Endothelial cell of umbilical vein (primary cell): ENCODE measurements at regions not wholly inside any gene's neighbourhood (a gene's known extent, or its start where the extent isn't known, plus 50 kb on each side); places are given as distances from the start of the nearest gene placed in this dataset.

Experiments used
- BruUV-seq: library from RNA; stranded (reverse); fragments of 400-500 nt; replicated peaks from 2 replicates; lab custom pipeline; 2021; lab: Mats Ljungman, UMichigan
- CTCF ChIA-PET: fragments of 300-600, 350-600 bp; sonication (Branson Sonifier 250); formaldehyde crosslinking; loops from one replicate; lab custom pipeline; 2021; ENCODE audit warnings: antibody characterized with exemption, inconsistent platforms; lab: Charles Lee
- POLR2A ChIA-PET: fragments of 300-600, 350-600 bp; sonication (Branson Sonifier 250); formaldehyde crosslinking; loops from one replicate; lab custom pipeline; 2021; ENCODE audit warnings: antibody characterized with exemption, inconsistent platforms; lab: Charles Lee
- DNase-seq: peaks from one replicate; pipeline ENCODE4 v3.0.0-alpha.2; 2011; ENCODE audit warnings: low read depth, low spot score
- FAIRE-seq: peaks from 2 replicates; lab custom pipeline; 2011; peaks lifted over from hg19 to GRCh38; lab: Jason Lieb, UNC
- H2AFZ ChIP-seq: 2 replicates; pipeline ENCODE4 v1.6.0; 2012; ENCODE audit warnings: low read depth, low read length, control low read depth, inconsistent platforms
- H3K27ac ChIP-seq: 2 replicates; pipeline ENCODE4 v1.5.1; 2011; ENCODE audit warnings: low read depth, mild to moderate bottlenecking, control low read depth, low read length, moderate library complexity; ENCODE audit not compliant: insufficient read depth
- H3K27me3 ChIP-seq, 2 experiments: 2 replicates each; pipeline versions ENCODE4 v1.6.0 to v1.6.1; 2011; ENCODE audit warnings: low read length in 2 of 2, mixed read lengths in 1 of 2; ENCODE audit not compliant: control insufficient read depth in 2 of 2, insufficient read depth in 2 of 2
- H3K36me3 ChIP-seq, 2 experiments: 2 replicates in 1 of 2; 3 replicates in 1 of 2; pipeline ENCODE4 v1.5.1; 2011; ENCODE audit warnings: low read length in 2 of 2, mild to moderate bottlenecking in 1 of 2, moderate library complexity in 1 of 2; ENCODE audit not compliant: control insufficient read depth in 2 of 2, insufficient read depth in 2 of 2; ENCODE audit errors: extremely low read depth in 1 of 2
- H3K4me1 ChIP-seq: 3 replicates; pipeline ENCODE4 v1.5.1; 2011; ENCODE audit warnings: mild to moderate bottlenecking, low read length; ENCODE audit not compliant: control insufficient read depth, insufficient read depth; ENCODE audit errors: extremely low read depth
- H3K4me2 ChIP-seq: 2 replicates; pipeline ENCODE4 v1.6.1; 2011; ENCODE audit warnings: low read length, control low read depth, mixed read lengths; ENCODE audit not compliant: insufficient read depth
- H3K4me3 ChIP-seq, 3 experiments: fragments of 200-600 bp in 1 of 3; sonication (generic), shearing (Covaris generic) in 1 of 3; replicated peaks in 1 of 3; 2 replicates each; pipeline ENCODE4 v1.5.1; 2011 to 2016; ENCODE audit warnings: control low read depth in 3 of 3, low read length in 3 of 3, mild to moderate bottlenecking in 2 of 3, inconsistent platforms in 1 of 3, low read depth in 1 of 3, moderate library complexity in 1 of 3; ENCODE audit not compliant: insufficient read depth in 1 of 3
- H3K79me2 ChIP-seq: 2 replicates; pipeline ENCODE4 v1.6.0; 2012; ENCODE audit warnings: low read length, inconsistent platforms; ENCODE audit not compliant: control insufficient read depth, insufficient read depth
- H3K9ac ChIP-seq: replicated peaks from 2 replicates; pipeline ENCODE3; 2011; ENCODE audit warnings: low read length, control low read depth; ENCODE audit not compliant: insufficient read depth; ENCODE audit errors: extremely low read depth
- H3K9me1 ChIP-seq: replicated peaks from 3 replicates; pipeline ENCODE4 v1.6.0; 2011; ENCODE audit warnings: mild to moderate bottlenecking, low read length; ENCODE audit not compliant: control insufficient read depth, insufficient read depth; ENCODE audit errors: extremely low read depth
- H3K9me3 ChIP-seq: replicated peaks from 2 replicates; pipeline ENCODE4 v1.5.1; 2012; ENCODE audit warnings: low read length, inconsistent platforms; ENCODE audit not compliant: control insufficient read depth, insufficient read depth
- H4K20me1 ChIP-seq: replicated peaks from 2 replicates; pipeline ENCODE3; 2011; ENCODE audit warnings: mild to moderate bottlenecking, low read length; ENCODE audit not compliant: control insufficient read depth, insufficient read depth; ENCODE audit errors: extremely low read depth
- CTCF ChIP-seq, 2 donors: IDR thresholded peaks; 1 replicate in 1 of 2; 2 replicates in 1 of 2; pipeline ENCODE4 v1.5.1; 2011; ENCODE audit warnings: low read length in 2 of 2, mild to moderate bottlenecking in 2 of 2, moderate library complexity in 2 of 2, control low read depth in 1 of 2, inconsistent platforms in 1 of 2, low read depth in 1 of 2; ENCODE audit not compliant: insufficient read depth in 1 of 2; ENCODE audit errors: extremely low read depth in 1 of 2
- EZH2 ChIP-seq: IDR thresholded peaks from 2 replicates; pipeline ENCODE4 v1.6.1; 2012; ENCODE audit warnings: borderline replicate concordance, low read depth, mild to moderate bottlenecking, moderate library complexity, low read length, inconsistent platforms; ENCODE audit not compliant: severe bottlenecking
- FOS ChIP-seq: IDR thresholded peaks from 2 replicates; pipeline ENCODE4 v1.6.1; 2011; ENCODE audit warnings: mild to moderate bottlenecking, low read length, moderate library complexity, borderline replicate concordance; ENCODE audit not compliant: insufficient read depth
- GATA2 ChIP-seq: IDR thresholded peaks from 2 replicates; pipeline ENCODE4 v1.7.0; 2011; ENCODE audit warnings: low read depth, mild to moderate bottlenecking, moderate library complexity, mixed read lengths, low read length; ENCODE audit not compliant: insufficient read length, insufficient read depth
- JUN ChIP-seq: IDR thresholded peaks from 2 replicates; pipeline ENCODE4 v1.6.1; 2011; ENCODE audit warnings: borderline replicate concordance, low read depth; ENCODE audit not compliant: insufficient read length, insufficient read depth
- MYC ChIP-seq: IDR thresholded peaks from one replicate; pipeline ENCODE4 v1.6.1; 2011; ENCODE audit warnings: mild to moderate bottlenecking, low read depth, low read length
- POLR2A ChIP-seq: IDR thresholded peaks from 2 replicates; pipeline ENCODE4 v1.6.1; 2012; ENCODE audit warnings: low read depth, mild to moderate bottlenecking, control low read depth, low read length
- POLR2AphosphoS5 ChIP-seq: IDR thresholded peaks from 2 replicates; pipeline ENCODE4 v1.6.1; 2012; ENCODE audit warnings: low read depth, mild to moderate bottlenecking, control low read depth, low read length, moderate library complexity; ENCODE audit not compliant: insufficient read depth
- dilution Hi-C: fragments of 300-500 bp; cut with MboI; formaldehyde crosslinking; loops from one replicate; pipeline ENCODE4 v1.15.0; 2019; ENCODE audit warnings: low sequenced_read_pairs; ENCODE audit not compliant: extremely low pct_ligation_motif_present
- intact Hi-C: fragments of 100-400 bp; cut with micrococcal nuclease; formaldehyde crosslinking; loops from one replicate; pipeline ENCODE4 v1.10.0; 2022
- TF ChIP-seq, protein P1 (sequence below): IDR thresholded peaks from 2 replicates; pipeline ENCODE4 v1.6.1; 2011; ENCODE audit not compliant: insufficient read depth, insufficient read length

DNA sequence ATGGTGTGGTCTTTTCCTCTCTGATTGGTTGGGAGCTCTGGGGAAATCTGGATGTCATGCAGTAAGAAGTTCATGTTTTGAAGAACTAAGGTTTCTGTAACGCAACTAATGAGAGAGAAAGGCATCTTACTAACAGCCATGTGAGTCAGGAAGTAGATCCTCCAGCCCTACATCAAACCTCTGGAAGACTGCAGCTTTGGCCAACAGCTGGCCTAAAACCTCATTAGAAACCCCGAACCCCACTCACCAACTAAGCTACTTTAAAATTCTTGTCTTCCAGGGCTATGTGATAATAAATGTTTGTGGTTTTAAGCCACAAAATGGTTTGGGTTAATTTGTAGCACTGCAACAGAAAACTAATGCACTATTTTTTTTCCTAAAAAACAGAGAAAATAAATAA, 549.0 kb upstream of the GRID2 start:
- intact Hi-C loops: no loop called here
- no peaks in the 10 kb centered on the region for H3K36me3 ChIP-seq
- FAIRE-seq: no peak

More for the DNA sequence above, 549.0 kb upstream of the GRID2 start:
- no peak overlapping the region for H3K4me3 ChIP-seq
- H2AFZ ChIP-seq: no peak overlapping the region
- no peak overlapping the region for H3K27ac ChIP-seq
- no peak for TF ChIP-seq POLR2AphosphoS5
- TF ChIP-seq EZH2: no peak
- TF ChIP-seq, protein P1, sequence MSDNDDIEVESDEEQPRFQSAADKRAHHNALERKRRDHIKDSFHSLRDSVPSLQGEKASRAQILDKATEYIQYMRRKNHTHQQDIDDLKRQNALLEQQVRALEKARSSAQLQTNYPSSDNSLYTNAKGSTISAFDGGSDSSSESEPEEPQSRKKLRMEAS: no peak
- TF ChIP-seq GATA2: no peak
- no peak for TF ChIP-seq FOS
- TF ChIP-seq JUN: no peak
- no peak for TF ChIP-seq CTCF (IDR thresholded peaks at IDR 0.05; ENCODE audit: extremely low read depth in 1 of 2, insufficient read depth in 1 of 2, low read depth in 1 of 2, low read length in 2 of 2)
- no peak for TF ChIP-seq POLR2A
- TF ChIP-seq MYC: no peak
- no peaks in the 10 kb centered on the region for H4K20me1 ChIP-seq
- H3K9me3 ChIP-seq: no peaks in the 10 kb centered on the region
- DNase-seq: no peak
- no peaks in the 10 kb centered on the region for H3K27me3 ChIP-seq
- H3K9me1 ChIP-seq: no peaks in the 10 kb centered on the region
- H3K79me2 ChIP-seq: no peaks in the 10 kb centered on the region
- ChIA-PET CTCF (no interaction called here), POLR2A (no interaction called here)
- H3K4me2 ChIP-seq: no peak overlapping the region
- peaks cover 19% of the 10 kb centered on the region for H3K4me1 ChIP-seq
- no peak overlapping the region for H3K9ac ChIP-seq
- dilution Hi-C loops: no loop called here
- BruUV-seq: no TSS peak
